H1 (cell line): ENCODE measurements at regions not wholly inside any gene's neighbourhood (a gene's known extent, or its start where the extent isn't known, plus 50 kb on each side); places are given as distances from the start of the nearest gene placed in this dataset.

ENCODE experiments used
- CTCF ChIA-PET: fragments of 300-600 bp; sonication (Branson Sonifier 250); formaldehyde crosslinking; loops from one replicate; lab custom pipeline; 2021; ENCODE audit not compliant: partially characterized antibody; lab: Charles Lee
- POLR2A ChIA-PET: fragments of 300-600 bp; sonication (Branson Sonifier 250); formaldehyde crosslinking; loops from one replicate; lab custom pipeline; 2021; ENCODE audit warnings: inconsistent platforms; ENCODE audit not compliant: partially characterized antibody; lab: Charles Lee
- DNase-seq, 2 experiments: peaks; one replicate each; pipeline versions ENCODE4 v3.0.0 to v3.0.0-alpha.2; 2010 to 2022; ENCODE audit warnings: low spot score in 2 of 2, low read depth in 1 of 2, mixed read lengths in 1 of 2
- FAIRE-seq: peaks from 2 replicates; lab custom pipeline; 2011; peaks lifted over from hg19 to GRCh38; lab: Jason Lieb, UNC
- H2AFZ ChIP-seq: 2 replicates; pipeline ENCODE4 v1.8.1; 2012; ENCODE audit warnings: low read length, inconsistent platforms
- H2AK5ac ChIP-seq: 2 replicates; pipeline ENCODE4 v1.6.1; 2013; ENCODE audit warnings: low read depth, low read length
- H2BK120ac ChIP-seq: replicated peaks from 2 replicates; pipeline ENCODE3; 2013; ENCODE audit warnings: low read depth, low read length, inconsistent platforms
- H2BK12ac ChIP-seq: 2 replicates; pipeline ENCODE4 v1.6.1; 2013; ENCODE audit warnings: low read depth, low read length
- H2BK15ac ChIP-seq: 2 replicates; pipeline ENCODE4 v1.6.1; 2013; ENCODE audit warnings: low read length
- H2BK20ac ChIP-seq: 2 replicates; pipeline ENCODE4 v1.6.1; 2013; ENCODE audit warnings: low read length
- H2BK5ac ChIP-seq: 2 replicates; pipeline ENCODE4 v1.6.1; 2013; ENCODE audit warnings: low read depth, low read length
- H3K14ac ChIP-seq: 2 replicates; pipeline ENCODE4 v1.6.1; 2013; ENCODE audit warnings: inconsistent platforms; ENCODE audit not compliant: insufficient read length
- H3K18ac ChIP-seq: 2 replicates; pipeline ENCODE4 v1.6.1; 2013; ENCODE audit warnings: low read length; ENCODE audit errors: extremely low read depth
- H3K23ac ChIP-seq: 2 replicates; pipeline ENCODE4 v1.6.1; 2013; ENCODE audit warnings: inconsistent platforms; ENCODE audit not compliant: insufficient read length
- H3K23me2 ChIP-seq: 2 replicates; pipeline ENCODE4 v1.6.1; 2013; ENCODE audit warnings: low read depth, low read length
- H3K27ac ChIP-seq: 2 replicates; pipeline ENCODE4 v1.6.1; 2011; ENCODE audit warnings: low read depth, low read length, inconsistent platforms
- H3K27me3 ChIP-seq, 4 experiments: replicated peaks in 1 of 4; 1 replicate in 1 of 4; 2 replicates in 3 of 4; pipeline versions ENCODE4 v1.6.1 to v1.8.1; 2011 to 2013; ENCODE audit warnings: low read length in 3 of 4, mild to moderate bottlenecking in 3 of 4, inconsistent platforms in 2 of 4, mixed read lengths in 2 of 4, moderate library complexity in 1 of 4; ENCODE audit not compliant: control insufficient read depth in 3 of 4, insufficient read depth in 3 of 4; ENCODE audit errors: extremely low read depth in 1 of 4
- H3K36me3 ChIP-seq, 4 experiments: 2 replicates each; pipeline versions ENCODE4 v1.6.1 to v1.8.1; 2011 to 2013; ENCODE audit warnings: mild to moderate bottlenecking in 4 of 4, low read length in 3 of 4, moderate library complexity in 2 of 4, control low read depth in 1 of 4, inconsistent platforms in 1 of 4; ENCODE audit not compliant: insufficient read depth in 4 of 4, control insufficient read depth in 2 of 4
- H3K4ac ChIP-seq: replicated peaks from 2 replicates; pipeline ENCODE3; 2013; ENCODE audit warnings: low read length, low read depth, mixed read lengths, inconsistent platforms; ENCODE audit not compliant: insufficient read length
- H3K4me1 ChIP-seq, 4 experiments: replicated peaks in 1 of 4; 1 replicate in 1 of 4; 2 replicates in 3 of 4; pipeline versions ENCODE4 v1.6.1 to v1.8.1; 2011 to 2013; ENCODE audit warnings: low read length in 3 of 4, inconsistent platforms in 2 of 4, mixed read lengths in 1 of 4; ENCODE audit not compliant: insufficient read depth in 4 of 4, control insufficient read depth in 3 of 4
- H3K4me2 ChIP-seq, 2 experiments: 2 replicates each; pipeline versions ENCODE4 v1.6.1 to v1.8.1; 2011 to 2013; ENCODE audit warnings: low read depth in 2 of 2, low read length in 2 of 2, control low read depth in 1 of 2, inconsistent platforms in 1 of 2, mild to moderate bottlenecking in 1 of 2; ENCODE audit not compliant: insufficient read depth in 1 of 2
- H3K4me3 ChIP-seq, 4 experiments: fragments of 200-600, 300-600 bp in 1 of 4; sonication (generic), shearing (Covaris generic), sonication (Bioruptor Twin) in 1 of 4; 2 replicates each; pipeline versions ENCODE4 v1.5.1 to v1.8.1; 2011 to 2016; ENCODE audit warnings: low read length in 4 of 4, low read depth in 3 of 4, control low read depth in 2 of 4, inconsistent platforms in 2 of 4, mild to moderate bottlenecking in 2 of 4, mixed read lengths in 1 of 4, moderate library complexity in 1 of 4; ENCODE audit not compliant: insufficient read depth in 2 of 4; ENCODE audit errors: extremely low read depth in 1 of 4
- H3K56ac ChIP-seq: replicated peaks from 2 replicates; pipeline ENCODE3; 2013; ENCODE audit warnings: low read depth, mild to moderate bottlenecking, mixed read lengths, low read length, inconsistent platforms; ENCODE audit not compliant: insufficient read length
- H3K79me1 ChIP-seq: 2 replicates; pipeline ENCODE4 v1.6.1; 2013; ENCODE audit warnings: low read depth, low read length, control low read depth
- H3K79me2 ChIP-seq, 2 experiments: 2 replicates each; pipeline versions ENCODE4 v1.6.1 to v1.8.1; 2012 to 2013; ENCODE audit warnings: low read length in 2 of 2, mild to moderate bottlenecking in 2 of 2, inconsistent platforms in 1 of 2; ENCODE audit not compliant: insufficient read depth in 2 of 2, control insufficient read depth in 1 of 2
- H3K9ac ChIP-seq, 4 experiments: replicated peaks in 1 of 4; 1 replicate in 1 of 4; 2 replicates in 3 of 4; pipeline versions ENCODE4 v1.6.1 to v1.8.1; 2011 to 2013; ENCODE audit warnings: low read depth in 3 of 4, low read length in 3 of 4, control low read depth in 2 of 4, mild to moderate bottlenecking in 2 of 4, moderate library complexity in 2 of 4, inconsistent platforms in 1 of 4; ENCODE audit errors: extremely low read depth in 1 of 4
- H3K9me3 ChIP-seq, 2 experiments: 2 replicates each; pipeline versions ENCODE4 v1.6.1 to v1.8.1; 2012 to 2013; ENCODE audit warnings: mild to moderate bottlenecking in 2 of 2, moderate library complexity in 2 of 2, control low read depth in 1 of 2, inconsistent platforms in 1 of 2, low read depth in 1 of 2, low read length in 1 of 2, mixed read lengths in 1 of 2; ENCODE audit not compliant: insufficient read depth in 2 of 2
- H4K20me1 ChIP-seq, 2 experiments: replicated peaks in 1 of 2; 2 replicates each; pipeline versions ENCODE3 to v1.8.1; 2011 to 2013; ENCODE audit warnings: inconsistent platforms in 2 of 2, low read length in 2 of 2, mild to moderate bottlenecking in 1 of 2; ENCODE audit not compliant: insufficient read depth in 2 of 2, control insufficient read depth in 1 of 2
- H4K5ac ChIP-seq: 2 replicates; pipeline ENCODE4 v1.6.1; 2013; ENCODE audit warnings: low read length, low read depth, mixed read lengths, inconsistent platforms; ENCODE audit not compliant: insufficient read length
- H4K8ac ChIP-seq: 2 replicates; pipeline ENCODE4 v1.8.0; 2013; ENCODE audit warnings: mild to moderate bottlenecking, moderate library complexity, low read length, inconsistent platforms; ENCODE audit not compliant: insufficient read depth; ENCODE audit errors: extremely low read depth
- H4K91ac ChIP-seq: replicated peaks from 2 replicates; pipeline ENCODE3; 2013; ENCODE audit warnings: low read length, mixed read lengths, inconsistent platforms; ENCODE audit not compliant: insufficient read length
- CHD7 ChIP-seq: fragments of 300-600 bp; sonication (generic); IDR thresholded peaks from 2 replicates; pipeline ENCODE4 v1.7.1; 2012; ENCODE audit warnings: low read length, moderate library complexity, mild to moderate bottlenecking, inconsistent platforms; ENCODE audit not compliant: insufficient replicate concordance
- SIRT6 ChIP-seq: IDR thresholded peaks from one replicate; pipeline ENCODE4 v1.7.1; 2012; ENCODE audit warnings: low read length, inconsistent platforms

GRCh38 chr2:76295762-76296161, 585.0 kb upstream of the GCFC2 start:
- Histone ChIP-seq H3K23ac (no peak overlapping the region), H3K36me3 (no peaks in the 10 kb centered on the region), H3K4me1 (no peaks in the 10 kb centered on the region; a peak in 1 of 7 replicates), H3K4me3 (no peak overlapping the region), H3K56ac (no peak overlapping the region), H2BK15ac (no peak overlapping the region), H2AFZ (no peak overlapping the region), H3K9ac (no peak overlapping the region), H3K27ac (no peak overlapping the region), H2BK20ac (no peak overlapping the region), H3K9me3 (no peaks in the 10 kb centered on the region), H3K14ac (no peak overlapping the region), H2BK120ac (no peak overlapping the region), H2BK12ac (no peak overlapping the region), H4K5ac (no peak overlapping the region), H3K4ac (no peak overlapping the region), H3K79me1 (no peaks in the 10 kb centered on the region), H2BK5ac (no peak overlapping the region), H4K8ac (no peak overlapping the region), H3K23me2 (no peaks in the 10 kb centered on the region), H2AK5ac (no peak overlapping the region), H3K27me3 (no peaks in the 10 kb centered on the region), H4K20me1 (no peaks in the 10 kb centered on the region), H3K18ac (no peak overlapping the region), H3K4me2 (no peak overlapping the region), H4K91ac (no peak overlapping the region), H3K79me2 (no peaks in the 10 kb centered on the region)
- POLR2A ChIA-PET = no interaction called here
- no peak for FAIRE-seq
- no peak for DNase-seq
- CTCF ChIA-PET = no interaction called here
- TF ChIP-seq CHD7 (no peak), SIRT6 (no peak)
